ENCODE measurements at regions not wholly inside any gene's neighbourhood (a gene's known extent, or its start where the extent isn't known, plus 50 kb on each side); places are given as distances from the start of the nearest gene placed in this dataset.

GRCh38 chr9:118273048-118273447 lies 568.8 kb downstream of the TLR4 start:
- H3K36me3 ChIP-seq (ENCODE audit: control insufficient read depth in 2 of 2, insufficient read depth in 2 of 2, low read length in 1 of 2) = no peaks in the 10 kb centered on the region
- no peak overlapping the region for H3K4me3 ChIP-seq (ENCODE audit: low read depth in 1 of 2, low read length in 2 of 2)
- H3K27ac ChIP-seq (ENCODE audit: low read depth in 2 of 2, low read length in 1 of 2) = no peak overlapping the region
- no peaks in the 10 kb centered on the region for H3K27me3 ChIP-seq (ENCODE audit: control insufficient read depth in 1 of 2, insufficient read depth in 2 of 2, low read length in 2 of 2)
- no peaks in the 10 kb centered on the region for H3K9me3 ChIP-seq (ENCODE audit: control insufficient read depth in 2 of 2, insufficient read depth in 1 of 2, low read depth in 1 of 2, low read length in 1 of 2)
- H3K4me1 ChIP-seq (ENCODE audit: control insufficient read depth in 2 of 2, insufficient read depth in 2 of 2, low read length in 1 of 2) = no peaks in the 10 kb centered on the region

GRCh38 chr9:118276784-118277183 lies 572.6 kb downstream of the TLR4 start:
- no peaks in the 10 kb centered on the region for H3K4me1 ChIP-seq (ENCODE audit: control insufficient read depth in 2 of 2, insufficient read depth in 2 of 2, low read length in 1 of 2)
- no peak overlapping the region for H3K27ac ChIP-seq (ENCODE audit: low read depth in 2 of 2, low read length in 1 of 2)
- no peaks in the 10 kb centered on the region for H3K9me3 ChIP-seq (ENCODE audit: control insufficient read depth in 2 of 2, insufficient read depth in 1 of 2, low read depth in 1 of 2, low read length in 1 of 2)
- no peaks in the 10 kb centered on the region for H3K36me3 ChIP-seq (ENCODE audit: control insufficient read depth in 2 of 2, insufficient read depth in 2 of 2, low read length in 1 of 2)
- no peak overlapping the region for H3K4me3 ChIP-seq (ENCODE audit: low read depth in 1 of 2, low read length in 2 of 2)
- H3K27me3 ChIP-seq (ENCODE audit: control insufficient read depth in 1 of 2, insufficient read depth in 2 of 2, low read length in 2 of 2) = no peaks in the 10 kb centered on the region
- WGBS, 2 donors = 72 to 77% methylated on average over 6 of the region's 6 CpGs

GRCh38 chr9:118281772-118282171 lies 577.6 kb downstream of the TLR4 start:
- Histone ChIP-seq H3K27me3 (ENCODE audit: control insufficient read depth in 1 of 2, insufficient read depth in 2 of 2, low read length in 2 of 2) (no peaks in the 10 kb centered on the region), H3K27ac (ENCODE audit: low read depth in 2 of 2, low read length in 1 of 2) (no peak overlapping the region), H3K36me3 (ENCODE audit: control insufficient read depth in 2 of 2, insufficient read depth in 2 of 2, low read length in 1 of 2) (no peaks in the 10 kb centered on the region), H3K9me3 (ENCODE audit: control insufficient read depth in 2 of 2, insufficient read depth in 1 of 2, low read depth in 1 of 2, low read length in 1 of 2) (no peaks in the 10 kb centered on the region), H3K4me1 (ENCODE audit: control insufficient read depth in 2 of 2, insufficient read depth in 2 of 2, low read length in 1 of 2) (no peaks in the 10 kb centered on the region), H3K4me3 (ENCODE audit: low read depth in 1 of 2, low read length in 2 of 2) (no peak overlapping the region)
- WGBS, 2 donors = 38 to 43% methylated on average over 3 of the region's 3 CpGs

- no peaks in the 10 kb centered on the region for H3K36me3 ChIP-seq (ENCODE audit: control insufficient read depth in 2 of 2, insufficient read depth in 2 of 2, low read length in 1 of 2)
- no peaks in the 10 kb centered on the region for H3K4me1 ChIP-seq (ENCODE audit: control insufficient read depth in 2 of 2, insufficient read depth in 2 of 2, low read length in 1 of 2)
- no peak overlapping the region for H3K4me3 ChIP-seq (ENCODE audit: low read depth in 1 of 2, low read length in 2 of 2)
- H3K9me3 ChIP-seq (ENCODE audit: control insufficient read depth in 2 of 2, insufficient read depth in 1 of 2, low read depth in 1 of 2, low read length in 1 of 2) = no peaks in the 10 kb centered on the region
- H3K27ac ChIP-seq (ENCODE audit: low read depth in 2 of 2, low read length in 1 of 2) = no peak overlapping the region
- H3K27me3 ChIP-seq (ENCODE audit: control insufficient read depth in 1 of 2, insufficient read depth in 2 of 2, low read length in 2 of 2) = no peaks in the 10 kb centered on the region
Measured at GRCh38 chr9:118283488-118283887, 579.3 kb downstream of the TLR4 start.

GRCh38 chr9:118290116-118290515 lies 585.9 kb downstream of the TLR4 start:
- no peaks in the 10 kb centered on the region for H3K9me3 ChIP-seq (ENCODE audit: control insufficient read depth in 2 of 2, insufficient read depth in 1 of 2, low read depth in 1 of 2, low read length in 1 of 2)
- H3K27me3 ChIP-seq (ENCODE audit: control insufficient read depth in 1 of 2, insufficient read depth in 2 of 2, low read length in 2 of 2) = no peaks in the 10 kb centered on the region
- 57 to 73% methylated on average over 3 of the region's 3 CpGs for WGBS, 2 donors
- H3K27ac ChIP-seq (ENCODE audit: low read depth in 2 of 2, low read length in 1 of 2) = no peak overlapping the region
- H3K4me1 ChIP-seq (ENCODE audit: control insufficient read depth in 2 of 2, insufficient read depth in 2 of 2, low read length in 1 of 2) = no peaks in the 10 kb centered on the region
- no peak overlapping the region for H3K4me3 ChIP-seq (ENCODE audit: low read depth in 1 of 2, low read length in 2 of 2)
- H3K36me3 ChIP-seq (ENCODE audit: control insufficient read depth in 2 of 2, insufficient read depth in 2 of 2, low read length in 1 of 2) = no peaks in the 10 kb centered on the region

- WGBS, 2 donors = 48 to 55% methylated on average over 4 of the region's 4 CpGs
- no peak overlapping the region for H3K4me3 ChIP-seq (ENCODE audit: low read depth in 1 of 2, low read length in 2 of 2)
- H3K4me1 ChIP-seq (ENCODE audit: control insufficient read depth in 2 of 2, insufficient read depth in 2 of 2, low read length in 1 of 2) = no peaks in the 10 kb centered on the region
- no peaks in the 10 kb centered on the region for H3K9me3 ChIP-seq (ENCODE audit: control insufficient read depth in 2 of 2, insufficient read depth in 1 of 2, low read depth in 1 of 2, low read length in 1 of 2)
- H3K27ac ChIP-seq (ENCODE audit: low read depth in 2 of 2, low read length in 1 of 2) = no peak overlapping the region
- H3K36me3 ChIP-seq (ENCODE audit: control insufficient read depth in 2 of 2, insufficient read depth in 2 of 2, low read length in 1 of 2) = no peaks in the 10 kb centered on the region
- H3K27me3 ChIP-seq (ENCODE audit: control insufficient read depth in 1 of 2, insufficient read depth in 2 of 2, low read length in 2 of 2) = no peaks in the 10 kb centered on the region
Measured at GRCh38 chr9:118295413-118295812, 591.2 kb downstream of the TLR4 start.

- Histone ChIP-seq H3K4me3 (ENCODE audit: low read depth in 1 of 2, low read length in 2 of 2) (no peak overlapping the region), H3K4me1 (ENCODE audit: control insufficient read depth in 2 of 2, insufficient read depth in 2 of 2, low read length in 1 of 2) (no peaks in the 10 kb centered on the region), H3K9me3 (ENCODE audit: control insufficient read depth in 2 of 2, insufficient read depth in 1 of 2, low read depth in 1 of 2, low read length in 1 of 2) (peaks cover 0 to 2% of the 10 kb centered on the region in 2 donors), H3K27me3 (ENCODE audit: control insufficient read depth in 1 of 2, insufficient read depth in 2 of 2, low read length in 2 of 2) (no peaks in the 10 kb centered on the region), H3K36me3 (ENCODE audit: control insufficient read depth in 2 of 2, insufficient read depth in 2 of 2, low read length in 1 of 2) (no peaks in the 10 kb centered on the region), H3K27ac (ENCODE audit: low read depth in 2 of 2, low read length in 1 of 2) (no peak overlapping the region)
- 78 to 85% methylated on average over 2 of the region's 2 CpGs for WGBS, 2 donors
Measured at GRCh38 chr9:118302721-118303120, 598.5 kb downstream of the TLR4 start.

- no peaks in the 10 kb centered on the region for H3K36me3 ChIP-seq (ENCODE audit: control insufficient read depth in 2 of 2, insufficient read depth in 2 of 2, low read length in 1 of 2)
- no peaks in the 10 kb centered on the region for H3K4me1 ChIP-seq (ENCODE audit: control insufficient read depth in 2 of 2, insufficient read depth in 2 of 2, low read length in 1 of 2)
- 55 to 62% methylated on average over 3 of the region's 3 CpGs for WGBS, 2 donors
- H3K27ac ChIP-seq (ENCODE audit: low read depth in 2 of 2, low read length in 1 of 2) = no peak overlapping the region
- peaks cover 0 to 2% of the 10 kb centered on the region in 2 donors for H3K9me3 ChIP-seq (ENCODE audit: control insufficient read depth in 2 of 2, insufficient read depth in 1 of 2, low read depth in 1 of 2, low read length in 1 of 2)
- H3K27me3 ChIP-seq (ENCODE audit: control insufficient read depth in 1 of 2, insufficient read depth in 2 of 2, low read length in 2 of 2) = no peaks in the 10 kb centered on the region
- H3K4me3 ChIP-seq (ENCODE audit: low read depth in 1 of 2, low read length in 2 of 2) = no peak overlapping the region
Measured at GRCh38 chr9:118303216-118303615, 599.0 kb downstream of the TLR4 start.

- H3K27me3 ChIP-seq (ENCODE audit: control insufficient read depth in 1 of 2, insufficient read depth in 2 of 2, low read length in 2 of 2) = no peaks in the 10 kb centered on the region
- no peak overlapping the region for H3K4me3 ChIP-seq (ENCODE audit: low read depth in 1 of 2, low read length in 2 of 2)
- 18 to 35% methylated on average over 1 of the region's 1 CpG for WGBS, 2 donors
- no peak overlapping the region for H3K27ac ChIP-seq (ENCODE audit: low read depth in 2 of 2, low read length in 1 of 2)
- peaks cover 0 to 2% of the 10 kb centered on the region in 2 donors for H3K9me3 ChIP-seq (ENCODE audit: control insufficient read depth in 2 of 2, insufficient read depth in 1 of 2, low read depth in 1 of 2, low read length in 1 of 2)
- H3K36me3 ChIP-seq (ENCODE audit: control insufficient read depth in 2 of 2, insufficient read depth in 2 of 2, low read length in 1 of 2) = no peaks in the 10 kb centered on the region
- H3K4me1 ChIP-seq (ENCODE audit: control insufficient read depth in 2 of 2, insufficient read depth in 2 of 2, low read length in 1 of 2) = no peaks in the 10 kb centered on the region
Measured at GRCh38 chr9:118305331-118305730, 601.1 kb downstream of the TLR4 start.

GRCh38 chr9:118306801-118307200 lies 602.6 kb downstream of the TLR4 start:
- H3K4me1 ChIP-seq (ENCODE audit: control insufficient read depth in 2 of 2, insufficient read depth in 2 of 2, low read length in 1 of 2) = no peaks in the 10 kb centered on the region
- no peak overlapping the region for H3K27ac ChIP-seq (ENCODE audit: low read depth in 2 of 2, low read length in 1 of 2)
- no peaks in the 10 kb centered on the region for H3K36me3 ChIP-seq (ENCODE audit: control insufficient read depth in 2 of 2, insufficient read depth in 2 of 2, low read length in 1 of 2)
- WGBS, 2 donors = 47 to 49% methylated on average over 3 of the region's 3 CpGs
- peaks cover 0 to 2% of the 10 kb centered on the region in 2 donors for H3K9me3 ChIP-seq (ENCODE audit: control insufficient read depth in 2 of 2, insufficient read depth in 1 of 2, low read depth in 1 of 2, low read length in 1 of 2)
- H3K27me3 ChIP-seq (ENCODE audit: control insufficient read depth in 1 of 2, insufficient read depth in 2 of 2, low read length in 2 of 2) = no peaks in the 10 kb centered on the region
- H3K4me3 ChIP-seq (ENCODE audit: low read depth in 1 of 2, low read length in 2 of 2) = no peak overlapping the region
